HG03520 (cell line): ENCODE measurements at regions not wholly inside any gene's neighbourhood (a gene's known extent, or its start where the extent isn't known, plus 50 kb on each side); places are given as distances from the start of the nearest gene placed in this dataset.

ENCODE experiments used
- ATAC-seq: cut with Tn5 transposase; IDR thresholded peaks from one replicate; pipeline ENCODE4 v1.9.1; 2021; ENCODE audit warnings: mild to moderate bottlenecking, moderate library complexity; ENCODE audit not compliant: unreplicated experiment

DNA sequence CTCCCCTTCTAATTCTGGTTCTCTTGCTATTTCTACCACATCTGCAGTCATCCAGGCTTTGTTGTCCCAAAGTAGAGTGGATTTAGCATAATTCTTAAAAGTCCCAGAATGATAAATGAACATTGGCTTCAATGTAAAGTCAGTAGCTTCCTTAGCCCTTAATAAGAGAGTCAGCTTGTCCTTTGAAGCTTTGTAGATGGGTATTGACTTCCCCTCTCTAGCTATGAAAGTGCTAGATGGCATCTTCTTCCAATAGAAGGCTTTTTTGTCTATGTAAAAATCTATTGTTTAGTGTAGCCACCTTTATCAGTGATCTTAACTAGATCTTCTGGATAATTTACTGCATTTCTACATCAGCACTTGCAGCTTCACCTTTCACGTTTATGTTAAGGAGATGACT lies 181.4 kb upstream of the B3GALT2 start:
- no peak for ATAC-seq

DNA sequence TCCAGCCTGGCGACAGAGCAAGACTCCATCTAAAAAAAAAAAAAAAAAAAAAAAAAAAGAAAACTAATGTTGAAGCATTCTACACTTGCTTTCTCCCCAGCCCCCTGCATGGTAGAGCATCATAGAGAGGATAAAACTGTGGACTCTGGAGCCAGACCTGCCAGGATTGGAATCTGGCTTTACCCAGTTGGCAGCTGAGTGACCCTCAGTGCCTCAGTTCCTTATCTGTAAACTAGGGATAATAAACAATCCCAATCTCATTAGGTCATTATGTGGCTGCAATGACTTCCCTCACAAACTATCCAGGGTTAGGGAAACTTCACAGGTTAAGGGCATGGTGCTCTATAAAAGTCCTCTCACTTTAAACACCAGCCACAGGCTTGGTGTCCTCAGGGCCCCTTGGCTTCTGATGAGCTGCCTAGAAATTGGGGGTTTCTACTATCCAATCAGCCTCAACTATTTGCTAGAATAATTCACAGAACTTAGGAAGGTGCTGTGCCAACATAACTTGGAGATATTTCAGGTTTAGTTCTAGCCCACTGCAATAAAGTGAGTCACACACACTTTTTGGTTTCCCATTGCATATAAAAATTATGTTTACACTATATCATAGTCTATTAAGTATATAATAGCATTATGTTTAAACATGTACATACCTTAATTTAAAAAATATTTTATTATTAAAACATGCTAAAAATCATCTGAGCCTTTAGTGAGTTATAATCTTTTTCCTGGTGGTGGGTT lies 180.5 kb upstream of the B3GALT2 start:
- no peak for ATAC-seq

DNA sequence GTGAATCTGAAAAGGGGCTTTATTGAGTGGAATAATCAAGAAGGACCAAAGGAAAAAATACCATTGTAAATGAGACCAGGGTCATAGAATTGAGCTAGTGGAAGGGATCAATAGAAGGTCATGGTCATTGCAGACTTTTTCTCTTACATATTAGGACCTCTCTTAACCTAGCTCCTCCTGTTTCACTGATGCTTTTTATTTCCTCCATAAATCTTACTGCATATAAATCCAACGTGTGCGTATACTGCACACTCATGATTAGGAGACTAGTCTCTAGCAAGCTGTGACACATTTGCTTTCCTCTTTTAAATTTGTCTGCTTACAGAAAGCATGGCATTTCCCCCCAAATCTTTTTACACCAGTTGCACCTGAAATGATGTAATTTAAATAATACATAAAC lies 179.6 kb upstream of the B3GALT2 start:
- ATAC-seq: no peak

DNA sequence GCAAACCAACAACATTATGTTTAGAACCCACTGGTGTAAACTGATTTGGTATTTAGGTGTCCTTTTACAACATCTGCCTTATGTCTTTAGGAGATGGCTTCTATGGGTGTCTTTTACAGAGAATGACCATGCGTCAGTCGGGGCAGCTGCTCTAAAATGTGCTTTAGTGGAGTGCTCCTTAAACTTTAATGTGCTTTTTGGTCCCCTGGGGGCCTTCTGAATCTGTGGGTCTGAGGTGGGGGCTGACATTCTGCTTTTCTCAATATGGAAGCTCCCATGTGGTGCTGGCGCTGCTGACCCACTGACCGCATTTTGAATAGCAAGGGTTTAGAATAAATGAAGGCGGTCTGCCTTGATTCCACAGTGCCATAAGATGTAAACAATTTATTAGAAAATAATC lies 173.2 kb upstream of the B3GALT2 start:
- ATAC-seq: no peak

DNA sequence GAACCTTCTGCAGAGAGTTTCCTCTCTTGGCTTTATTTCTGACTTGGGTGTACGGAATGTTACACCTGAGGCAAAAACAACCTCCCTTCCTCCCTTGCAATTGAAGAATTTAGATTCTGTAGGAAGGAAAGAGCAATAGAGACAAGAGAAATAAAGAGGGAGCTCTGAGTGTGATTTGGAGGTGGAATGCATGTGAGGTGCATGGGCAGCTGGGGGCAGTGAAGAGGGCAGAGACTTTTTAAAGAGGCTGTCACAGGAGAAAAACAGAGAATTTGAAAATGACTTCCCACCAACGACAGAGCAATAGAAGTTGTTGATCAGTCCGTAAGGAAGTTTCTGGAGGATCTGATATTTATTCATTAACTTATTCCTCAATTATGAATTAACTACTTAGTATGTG lies 172.0 kb upstream of the B3GALT2 start:
- ATAC-seq: no peak

DNA sequence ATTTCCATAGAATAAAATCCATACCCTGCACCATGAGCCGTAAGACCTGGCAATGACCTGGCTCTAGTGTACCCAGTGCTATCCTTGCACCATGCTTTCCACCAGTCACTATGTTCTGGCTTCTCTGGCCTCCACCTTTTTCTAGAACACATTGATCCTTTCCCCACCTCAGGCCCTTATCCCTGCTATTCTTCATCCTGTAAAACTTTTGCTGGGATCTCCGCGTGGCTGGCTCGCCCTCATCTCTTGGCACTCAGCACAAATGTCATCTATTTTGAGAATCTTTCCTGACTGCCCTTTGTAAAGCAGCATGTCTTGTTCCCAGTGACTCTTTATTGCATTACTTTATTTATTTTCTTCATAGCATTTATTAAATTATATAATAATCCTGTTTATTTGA lies 169.8 kb upstream of the B3GALT2 start:
- ATAC-seq: no peak

DNA sequence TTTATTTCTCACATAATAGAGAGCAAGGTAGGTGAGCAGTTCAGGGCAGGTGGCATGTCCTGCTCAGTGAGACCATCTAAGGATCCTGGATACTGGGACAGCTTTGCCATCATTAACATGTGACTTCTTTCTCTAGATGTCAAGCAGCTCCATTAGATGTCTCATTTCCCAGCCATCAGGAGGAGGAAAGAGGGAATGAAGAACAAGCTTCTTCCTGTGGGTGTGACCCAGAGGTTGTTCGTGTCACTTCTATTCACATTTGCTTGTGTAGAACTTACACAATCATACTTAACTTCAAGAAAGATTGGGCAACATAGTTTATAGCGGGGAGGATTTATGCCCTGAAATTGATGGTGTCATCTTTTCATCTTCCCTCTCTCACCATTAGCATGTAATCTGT lies 169.2 kb upstream of the B3GALT2 start:
- no peak for ATAC-seq

DNA sequence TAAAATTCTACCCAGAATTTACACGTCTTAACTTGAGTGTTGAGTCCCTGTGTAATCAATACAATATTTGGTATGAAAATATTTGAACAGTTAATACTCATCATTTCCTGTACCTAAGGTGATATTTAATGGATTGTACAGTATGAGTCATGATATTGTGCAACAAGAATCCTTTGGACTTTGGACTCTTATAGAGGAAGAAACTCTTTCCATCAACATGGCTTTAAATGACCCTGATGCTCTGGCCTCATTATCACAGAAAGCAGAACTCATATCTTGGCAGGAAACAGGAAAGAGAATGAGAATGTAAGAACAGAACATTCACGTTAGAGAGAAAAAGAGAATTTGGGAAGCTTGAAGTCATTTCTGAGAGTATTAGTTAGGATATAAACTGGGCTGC lies 168.8 kb upstream of the B3GALT2 start:
- no peak for ATAC-seq

DNA sequence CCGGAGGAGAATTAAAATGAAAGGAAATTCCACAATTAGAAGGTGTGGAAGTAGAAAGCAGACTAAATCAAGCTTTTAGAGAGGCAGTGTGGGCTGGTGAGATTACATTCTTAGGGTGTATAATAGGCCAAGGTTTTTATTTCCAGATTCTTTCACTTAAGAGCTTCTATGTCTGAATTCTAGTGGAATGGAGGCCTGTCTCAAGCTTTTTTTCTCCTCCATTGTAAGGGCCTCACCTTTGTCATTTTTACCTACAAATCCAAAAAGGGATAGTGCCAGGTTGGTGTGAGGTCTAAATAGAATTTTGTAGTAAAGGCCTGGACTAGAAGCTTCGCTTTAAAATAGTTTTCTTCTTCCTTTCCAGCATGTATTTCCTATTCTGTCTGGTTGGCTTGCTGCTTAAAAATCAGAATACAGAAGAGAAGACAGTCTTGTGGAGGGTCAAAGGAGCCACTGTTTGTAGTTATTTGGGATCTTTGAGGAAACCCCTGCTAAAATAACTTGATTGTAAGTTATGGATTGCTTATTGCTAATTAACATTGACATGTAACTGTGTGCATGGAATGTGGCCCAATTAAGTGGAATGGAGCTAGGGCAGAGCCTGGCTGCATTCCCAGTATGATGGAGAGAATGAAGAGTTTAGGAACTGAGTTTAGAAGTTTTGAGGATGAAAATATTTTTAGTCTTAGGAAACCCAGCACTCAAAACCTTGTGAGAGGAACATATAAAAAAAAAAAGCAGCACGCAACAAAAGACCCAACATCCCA lies 162.5 kb upstream of the B3GALT2 start:
- no peak for ATAC-seq

DNA sequence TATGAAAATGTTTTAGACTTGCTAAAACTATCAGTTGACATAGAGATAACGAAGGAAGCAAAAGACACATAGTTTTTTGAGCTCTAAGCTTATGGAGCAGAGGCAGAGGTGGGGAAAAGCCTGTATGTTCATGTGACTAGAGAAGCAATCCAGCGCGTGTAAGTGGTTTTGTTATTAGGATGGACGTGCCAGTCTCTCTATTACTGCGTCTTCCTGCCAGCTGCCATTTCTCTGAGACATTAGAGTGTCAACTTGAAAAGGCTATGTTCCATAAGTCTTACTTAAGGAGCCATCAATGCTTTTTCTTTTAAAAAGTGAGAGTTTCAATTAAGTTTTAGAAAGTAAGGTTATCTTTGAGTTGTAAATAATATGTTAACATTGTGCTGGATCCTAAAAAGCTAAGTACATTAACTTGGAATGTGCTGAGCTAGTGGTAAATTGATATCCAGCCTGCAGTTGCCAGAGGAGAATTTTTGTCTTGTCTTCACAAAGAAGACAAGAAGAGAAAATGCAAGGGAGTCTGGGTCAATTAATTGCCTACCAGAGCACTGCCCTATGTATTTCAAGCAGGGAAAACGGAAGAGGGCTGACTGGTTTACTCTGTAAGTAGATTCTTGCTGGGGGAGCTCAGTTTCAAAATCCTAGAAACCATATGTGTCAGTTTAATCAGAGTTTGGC lies 161.8 kb upstream of the B3GALT2 start:
- ATAC-seq: no peak

DNA sequence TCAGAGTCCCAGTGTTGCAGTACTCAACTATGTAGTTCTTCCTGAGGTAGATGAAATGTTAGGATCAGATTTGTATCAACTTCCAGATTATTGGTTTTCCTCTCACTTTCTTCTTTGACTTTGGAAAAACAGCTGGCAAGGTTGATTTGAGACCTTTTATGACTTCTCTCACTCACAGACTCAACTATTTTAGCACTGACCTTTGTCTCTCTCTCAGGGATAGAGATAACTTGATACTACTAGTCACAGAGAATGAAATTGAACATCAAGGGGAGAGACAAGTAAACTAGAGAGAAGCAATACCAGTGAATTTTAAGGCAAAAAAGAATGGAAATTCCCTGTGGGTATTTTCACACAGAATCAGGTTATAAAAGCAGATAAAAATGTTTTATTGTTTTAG lies 159.7 kb upstream of the B3GALT2 start:
- ATAC-seq: no peak

DNA sequence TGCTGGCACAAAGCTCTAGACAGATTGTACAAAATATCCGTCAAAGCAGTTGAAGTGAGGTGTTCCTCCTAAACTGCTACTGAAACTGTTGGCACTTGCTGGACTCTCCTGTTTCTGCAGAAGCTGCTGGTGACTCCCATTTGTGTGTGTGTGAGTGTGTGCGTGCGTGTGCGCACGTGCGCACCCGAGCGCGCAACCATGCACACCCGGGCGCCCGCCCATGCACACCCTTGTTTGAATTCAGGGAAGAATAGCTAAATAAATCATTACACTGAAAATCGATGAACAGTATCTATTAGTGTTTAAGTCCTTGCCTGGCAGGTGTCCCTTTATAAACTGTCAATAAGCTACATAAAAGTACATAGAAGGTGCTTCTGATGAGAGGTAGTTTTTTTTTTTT lies 156.4 kb upstream of the B3GALT2 start:
- no peak for ATAC-seq

DNA sequence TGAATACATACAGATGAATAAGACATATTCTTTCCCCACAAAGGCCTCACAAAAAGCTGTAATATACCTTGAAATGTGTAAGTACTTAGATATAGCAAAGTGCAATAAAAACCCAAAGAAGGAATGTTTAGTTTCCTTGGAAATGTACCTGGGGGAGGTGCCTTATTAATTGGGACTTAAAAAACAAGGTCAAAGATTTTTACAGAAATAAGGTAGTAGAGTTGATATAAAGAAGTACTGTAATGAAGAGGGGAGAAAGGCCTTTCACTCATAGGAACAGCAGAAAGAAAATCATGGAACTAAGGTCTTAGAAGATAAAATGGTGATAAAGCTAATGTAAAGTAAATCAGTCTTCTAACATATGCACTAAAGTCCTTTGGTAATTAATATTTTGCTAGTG lies 153.9 kb upstream of the B3GALT2 start:
- no peak for ATAC-seq

DNA sequence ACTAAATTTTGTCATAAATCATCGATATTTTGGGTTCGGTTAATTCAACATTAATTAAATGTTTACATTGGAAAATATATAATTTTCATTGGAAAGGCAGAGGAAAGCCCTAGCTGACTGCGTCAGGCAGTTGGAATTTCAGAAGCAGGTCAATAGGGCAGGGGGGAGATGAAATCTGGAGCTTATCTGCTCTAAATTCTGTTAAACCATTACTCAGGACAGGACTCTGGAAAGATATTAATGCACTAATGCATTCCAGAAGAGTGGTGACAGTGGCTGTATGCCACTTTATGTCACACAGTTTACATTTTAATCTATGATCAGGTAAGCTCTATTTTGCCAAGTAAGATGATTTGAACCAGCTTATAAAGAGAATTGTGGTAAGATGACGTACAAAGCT lies 153.0 kb upstream of the B3GALT2 start:
- ATAC-seq: no peak

DNA sequence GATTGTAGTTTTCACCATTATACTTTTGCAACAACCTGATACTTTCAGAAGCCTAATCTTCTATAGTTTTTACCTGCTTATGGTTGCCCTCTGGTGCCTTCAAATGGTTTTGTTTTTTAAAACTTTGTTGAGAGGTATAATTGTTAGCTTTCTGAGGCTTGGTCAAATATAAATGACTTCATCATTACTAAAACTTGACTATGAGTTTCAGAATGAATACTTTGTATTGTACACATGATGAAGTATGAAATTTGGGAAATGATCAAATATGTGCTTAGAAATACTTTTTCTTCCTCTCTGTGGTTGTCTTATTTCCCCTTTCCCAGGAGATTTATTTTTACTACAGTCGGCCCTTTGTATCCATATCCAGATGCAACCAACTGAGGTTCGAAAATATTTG lies 151.8 kb upstream of the B3GALT2 start:
- ATAC-seq: peak; percentile 66

DNA sequence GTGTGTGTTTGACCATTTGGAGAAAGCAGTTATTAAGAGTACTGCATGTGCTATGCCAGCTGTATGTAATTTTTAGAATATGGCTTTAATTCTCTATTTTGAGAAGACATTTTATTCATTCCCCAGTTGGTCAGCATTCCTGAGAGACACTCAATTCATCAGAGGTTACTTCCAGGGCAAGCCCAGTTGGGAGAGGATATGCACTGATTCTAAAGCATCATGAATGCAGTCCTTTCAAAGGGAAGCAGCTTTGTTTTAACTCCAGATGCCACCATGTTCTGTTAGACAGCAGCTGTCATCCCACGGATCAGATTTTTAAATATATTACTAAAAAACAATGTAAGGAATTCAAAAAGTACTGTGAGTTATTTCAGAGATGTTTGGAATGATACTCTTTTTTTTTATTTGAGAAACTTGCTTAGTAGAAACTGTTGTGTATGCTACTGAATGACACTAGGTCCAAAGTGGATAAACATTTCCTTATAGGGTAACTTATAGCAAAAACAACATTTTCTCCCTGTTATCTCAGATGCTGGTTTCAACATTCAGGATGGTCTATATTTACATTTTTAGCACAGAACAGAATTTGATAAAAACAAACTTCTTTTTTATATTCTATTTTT lies 149.5 kb upstream of the B3GALT2 start:
- no peak for ATAC-seq

DNA sequence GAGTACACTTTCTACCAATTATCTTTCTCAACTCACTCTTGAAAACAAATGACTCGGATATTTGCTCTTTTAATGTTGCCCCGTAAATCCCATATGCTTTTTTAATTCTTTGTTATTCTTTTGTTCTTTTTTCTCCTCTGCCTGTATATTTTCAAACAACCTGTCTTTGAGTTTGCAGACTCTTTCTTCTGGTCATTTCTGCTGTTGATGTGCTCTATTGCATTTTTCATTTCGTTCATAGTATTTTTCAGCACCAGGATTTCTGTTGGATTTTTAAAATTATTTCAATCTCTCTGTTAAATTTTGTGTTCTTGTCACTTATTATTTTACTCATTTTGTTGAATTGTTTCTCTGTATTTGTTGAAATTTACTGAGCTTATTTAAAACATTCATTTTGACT lies 146.8 kb upstream of the B3GALT2 start:
- ATAC-seq: no peak

DNA sequence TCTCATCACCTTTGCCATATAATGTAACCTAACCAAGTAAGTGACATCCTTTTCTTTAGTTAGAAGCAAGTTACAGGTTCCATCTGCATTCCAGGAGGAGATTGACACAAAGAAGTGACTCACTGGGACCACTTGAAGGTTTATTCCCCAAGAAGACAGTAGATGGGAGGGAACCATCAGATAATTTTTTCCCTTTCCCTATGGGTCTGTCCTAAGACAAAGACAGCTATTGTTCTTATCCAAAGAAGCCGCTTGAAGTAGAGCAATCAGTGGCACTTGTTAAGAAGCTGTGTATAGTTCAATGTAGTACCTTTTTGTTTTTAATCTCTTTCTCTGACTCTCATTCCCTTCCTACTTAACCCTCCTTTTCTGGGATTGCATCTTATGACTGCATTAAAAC lies 139.9 kb upstream of the B3GALT2 start:
- ATAC-seq: no peak

DNA sequence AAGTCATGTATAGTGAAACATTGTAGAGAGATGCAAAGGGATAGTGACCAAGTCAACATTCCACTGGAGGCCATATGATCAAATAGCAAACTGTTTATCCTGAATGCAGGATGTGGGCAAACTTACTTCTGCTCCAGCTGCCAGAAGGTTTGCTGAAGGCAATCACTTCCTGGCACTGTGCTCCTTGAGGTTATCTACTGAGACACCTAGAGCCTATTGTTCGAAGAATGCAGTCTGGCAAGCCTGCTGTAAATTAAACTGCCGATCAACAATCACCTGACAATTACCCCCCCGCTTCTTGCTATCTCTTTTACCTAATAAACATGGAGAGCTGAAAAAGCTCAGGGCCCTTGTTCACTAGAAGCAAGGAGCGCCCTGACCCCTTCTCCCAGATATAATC lies 139.4 kb upstream of the B3GALT2 start:
- no peak for ATAC-seq

DNA sequence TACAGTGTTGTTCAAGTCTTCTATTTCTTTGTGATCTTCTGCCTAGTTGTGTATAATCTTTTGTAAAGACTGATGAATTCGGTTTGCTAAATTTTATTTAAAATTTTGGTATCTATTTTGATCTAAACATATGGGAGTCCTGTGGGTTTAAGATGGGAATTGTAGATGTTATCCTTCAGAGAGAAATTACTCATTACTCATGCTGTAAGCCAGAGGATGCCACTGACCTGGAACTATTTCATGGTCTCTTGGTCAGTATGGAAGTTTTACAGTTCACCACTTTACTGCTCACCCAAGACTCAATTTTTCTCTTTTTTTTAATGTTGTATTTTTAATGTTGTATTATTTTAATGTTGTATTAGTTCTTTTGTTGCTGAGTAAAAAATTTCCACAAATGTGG lies 138.6 kb upstream of the B3GALT2 start:
- no peak for ATAC-seq

DNA sequence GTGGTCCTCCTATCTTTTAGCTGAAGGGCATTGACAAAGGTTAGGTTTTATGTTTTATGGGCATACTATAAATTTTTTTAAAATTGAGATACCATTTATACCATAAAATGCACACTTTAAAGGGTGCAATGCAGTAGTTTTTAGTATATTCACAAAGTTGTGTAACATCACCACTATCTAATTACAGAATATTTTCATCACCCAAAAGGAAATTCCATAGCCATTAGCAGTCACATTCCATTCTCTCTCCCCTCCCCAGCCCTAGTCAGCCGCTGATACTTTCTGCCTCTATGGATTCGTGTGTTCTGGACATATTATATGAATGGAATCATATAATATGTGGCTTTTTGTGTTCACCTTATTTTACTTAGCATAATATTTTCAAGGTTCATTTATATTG lies 135.8 kb upstream of the B3GALT2 start:
- ATAC-seq: no peak
